Sigmoid colon (tissue), 3 donors: ENCODE measurements at regions not wholly inside any gene's neighbourhood (a gene's known extent, or its start where the extent isn't known, plus 50 kb on each side); places are given as distances from the start of the nearest gene placed in this dataset.

ENCODE experiments used
- CTCF ChIP-seq, 4 experiments: fragments of 450-650 bp in 3 of 4; fragments of 200-600 bp in 1 of 4; IDR thresholded peaks; one replicate each; pipeline ENCODE4 v1.5.1; 2016 to 2019; ENCODE audit warnings: antibody characterized with exemption in 4 of 4, mild to moderate bottlenecking in 3 of 4, moderate library complexity in 2 of 4
- POLR2A ChIP-seq, 2 donors: fragments of 450-650 bp; IDR thresholded peaks; one replicate each; pipeline ENCODE4 v1.6.1; 2016; ENCODE audit warnings: antibody characterized with exemption in 2 of 2, mild to moderate bottlenecking in 2 of 2, moderate library complexity in 2 of 2

DNA sequence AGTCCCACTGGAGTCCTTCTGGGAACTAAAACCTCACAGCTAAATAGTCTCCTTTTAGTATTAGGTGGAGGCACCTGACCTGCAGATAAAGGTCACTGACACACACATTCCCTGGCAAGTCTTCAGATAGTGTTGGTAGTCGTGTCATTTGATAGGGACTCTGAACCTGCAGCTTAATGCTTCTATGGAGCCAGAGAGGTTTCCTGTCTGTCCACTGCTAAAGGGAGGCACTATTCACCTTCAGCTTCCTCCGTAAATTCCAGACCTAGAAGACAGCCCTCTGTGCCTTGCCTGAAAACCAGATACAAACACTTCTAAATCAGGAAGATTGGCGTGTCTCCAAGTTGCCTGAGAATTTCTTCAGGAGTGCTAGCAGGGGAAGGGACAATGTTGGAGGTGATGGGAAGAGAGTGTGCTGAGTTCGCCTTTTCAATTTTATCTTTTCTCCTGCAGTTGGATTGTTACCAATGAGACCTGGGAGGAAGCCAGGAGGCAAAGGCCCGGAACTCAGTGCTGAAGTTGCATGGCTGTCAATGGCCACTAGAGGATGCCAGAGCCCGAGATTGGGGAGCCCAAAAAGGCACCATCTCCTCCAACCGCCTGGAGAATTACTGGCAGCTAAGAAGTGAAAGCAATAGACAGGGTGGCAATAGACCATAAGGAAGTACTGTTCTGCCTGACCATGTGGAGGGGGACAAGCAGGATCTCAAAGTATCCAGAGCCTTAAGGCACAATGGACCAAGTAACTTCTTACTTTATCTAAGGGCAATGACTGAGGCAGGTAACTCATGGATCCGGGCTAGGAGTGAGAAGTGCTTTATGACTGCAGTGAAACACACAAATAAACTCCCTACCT, 81.6 kb upstream of the SCAF11 start:
- peak; percentile 92 to 98 (median 94) for TF ChIP-seq CTCF (IDR thresholded peaks at IDR 0.05)
- no peak for TF ChIP-seq POLR2A (IDR thresholded peaks at IDR 0.05)
